Panc1 (cell line): ENCODE measurements at regions not wholly inside any gene's neighbourhood (a gene's known extent, or its start where the extent isn't known, plus 50 kb on each side); places are given as distances from the start of the nearest gene placed in this dataset.

Experiments
- ATAC-seq: fragments of 200-7000 bp; cut with Tn5 transposase; 2 replicates; pipeline ENCODE4 v1.9.1; 2020; ENCODE audit warnings: mild to moderate bottlenecking, moderate library complexity
- BruUV-seq: library from RNA; stranded (reverse); fragments of 400-500 nt; replicated peaks from 2 replicates; lab custom pipeline; 2021; lab: Mats Ljungman, UMichigan
- CTCF ChIA-PET: fragments of 300-600 bp; sonication (Branson Sonifier 250); formaldehyde crosslinking; loops from one replicate; lab custom pipeline; 2022; ENCODE audit warnings: antibody characterized with exemption; lab: Charles Lee
- POLR2A ChIA-PET: fragments of 300-600 bp; sonication (Branson Sonifier 250); formaldehyde crosslinking; loops from one replicate; lab custom pipeline; 2022; ENCODE audit warnings: antibody characterized with exemption; lab: Charles Lee
- DNase-seq: peaks from one replicate; pipeline ENCODE4 v3.0.0-alpha.2; 2010; ENCODE audit warnings: low read depth, low spot score
- H3K27ac ChIP-seq: 2 replicates; pipeline ENCODE4 v1.5.1; 2011; ENCODE audit warnings: mild to moderate bottlenecking, low read length, inconsistent platforms
- H3K27me3 ChIP-seq: fragments of 200-500 bp; sonication (Bioruptor generic); 2 replicates; pipeline ENCODE4 v1.6.0; 2014; ENCODE audit warnings: low read length, inconsistent platforms; ENCODE audit not compliant: control insufficient read depth, insufficient read depth
- H3K36me3 ChIP-seq: fragments of 200-500 bp; sonication (Bioruptor generic); 2 replicates; pipeline ENCODE4 v1.5.1; 2014; ENCODE audit warnings: inconsistent platforms, mild to moderate bottlenecking, low read length, moderate library complexity; ENCODE audit not compliant: control insufficient read depth, insufficient read depth
- H3K4me1 ChIP-seq: 2 replicates; pipeline ENCODE4 v1.5.1; 2011; ENCODE audit warnings: inconsistent platforms, mild to moderate bottlenecking, low read length, moderate library complexity; ENCODE audit not compliant: control insufficient read depth, insufficient read depth
- H3K4me3 ChIP-seq, 2 experiments: 2 replicates each; pipeline ENCODE4 v1.5.1; 2011 to 2012; ENCODE audit warnings: low read depth in 2 of 2, low read length in 2 of 2, mild to moderate bottlenecking in 2 of 2, inconsistent platforms in 1 of 2, moderate library complexity in 1 of 2
- H3K9me3 ChIP-seq: fragments of 200-500 bp; sonication (Bioruptor generic); 2 replicates; pipeline ENCODE4 v1.5.1; 2014; ENCODE audit warnings: low read depth, mild to moderate bottlenecking, inconsistent platforms, low read length, moderate library complexity; ENCODE audit not compliant: control insufficient read depth, insufficient read depth
- POLR2AphosphoS5 ChIP-seq: IDR thresholded peaks from 2 replicates; pipeline ENCODE4 v1.6.1; 2012; ENCODE audit warnings: mild to moderate bottlenecking, low read depth, low read length, moderate library complexity
- SIN3A ChIP-seq: IDR thresholded peaks from 2 replicates; pipeline ENCODE4 v1.6.1; 2012; ENCODE audit warnings: low read depth, mild to moderate bottlenecking, low read length, moderate library complexity, borderline replicate concordance; ENCODE audit not compliant: insufficient read depth
- TCF7L2 ChIP-seq: IDR thresholded peaks from 2 replicates; pipeline ENCODE4 v1.6.1; 2011; ENCODE audit warnings: mild to moderate bottlenecking, low read depth, low read length, inconsistent platforms
- in situ Hi-C: cut with HindIII; loops from 2 replicates; pipeline ENCODE4 v1.10.0; 2016; ENCODE audit warnings: low sequenced_read_pairs, low pct_unique_long_range_greater_than_20kb
- intact Hi-C: fragments of 100-400 bp; cut with micrococcal nuclease; formaldehyde crosslinking; loops from one replicate; pipeline ENCODE4 v1.10.0; 2022; ENCODE audit not compliant: unreplicated experiment
- TF ChIP-seq, protein P1 (sequence below), 2 experiments: IDR thresholded peaks; 2 replicates each; pipeline ENCODE4 v1.6.1; 2011 to 2012; ENCODE audit warnings: low read depth in 2 of 2, control low read depth in 1 of 2, low read length in 1 of 2, mild to moderate bottlenecking in 1 of 2, moderate library complexity in 1 of 2; ENCODE audit not compliant: insufficient read depth in 1 of 2
- TF ChIP-seq, protein P2 (sequence below): fragments of 450-650 bp; IDR thresholded peaks from 2 replicates; pipeline ENCODE4 v1.5.1; 2017; ENCODE audit warnings: mild to moderate bottlenecking

- Histone ChIP-seq H3K36me3 (no peaks in the 10 kb centered on the region), H3K4me3 (no peak overlapping the region), H3K4me1 (no peaks in the 10 kb centered on the region), H3K27ac (no peak overlapping the region), H3K27me3 (no peaks in the 10 kb centered on the region), H3K9me3 (no peaks in the 10 kb centered on the region)
- in situ Hi-C loops (no loop called here), intact Hi-C loops (no loop called here)
- CTCF ChIA-PET: no interaction called here
- POLR2A ChIA-PET: no interaction called here
- no peak for ATAC-seq
- TF ChIP-seq SIN3A: no peak
- TF ChIP-seq POLR2AphosphoS5: no peak
- TF ChIP-seq, protein P1, sequence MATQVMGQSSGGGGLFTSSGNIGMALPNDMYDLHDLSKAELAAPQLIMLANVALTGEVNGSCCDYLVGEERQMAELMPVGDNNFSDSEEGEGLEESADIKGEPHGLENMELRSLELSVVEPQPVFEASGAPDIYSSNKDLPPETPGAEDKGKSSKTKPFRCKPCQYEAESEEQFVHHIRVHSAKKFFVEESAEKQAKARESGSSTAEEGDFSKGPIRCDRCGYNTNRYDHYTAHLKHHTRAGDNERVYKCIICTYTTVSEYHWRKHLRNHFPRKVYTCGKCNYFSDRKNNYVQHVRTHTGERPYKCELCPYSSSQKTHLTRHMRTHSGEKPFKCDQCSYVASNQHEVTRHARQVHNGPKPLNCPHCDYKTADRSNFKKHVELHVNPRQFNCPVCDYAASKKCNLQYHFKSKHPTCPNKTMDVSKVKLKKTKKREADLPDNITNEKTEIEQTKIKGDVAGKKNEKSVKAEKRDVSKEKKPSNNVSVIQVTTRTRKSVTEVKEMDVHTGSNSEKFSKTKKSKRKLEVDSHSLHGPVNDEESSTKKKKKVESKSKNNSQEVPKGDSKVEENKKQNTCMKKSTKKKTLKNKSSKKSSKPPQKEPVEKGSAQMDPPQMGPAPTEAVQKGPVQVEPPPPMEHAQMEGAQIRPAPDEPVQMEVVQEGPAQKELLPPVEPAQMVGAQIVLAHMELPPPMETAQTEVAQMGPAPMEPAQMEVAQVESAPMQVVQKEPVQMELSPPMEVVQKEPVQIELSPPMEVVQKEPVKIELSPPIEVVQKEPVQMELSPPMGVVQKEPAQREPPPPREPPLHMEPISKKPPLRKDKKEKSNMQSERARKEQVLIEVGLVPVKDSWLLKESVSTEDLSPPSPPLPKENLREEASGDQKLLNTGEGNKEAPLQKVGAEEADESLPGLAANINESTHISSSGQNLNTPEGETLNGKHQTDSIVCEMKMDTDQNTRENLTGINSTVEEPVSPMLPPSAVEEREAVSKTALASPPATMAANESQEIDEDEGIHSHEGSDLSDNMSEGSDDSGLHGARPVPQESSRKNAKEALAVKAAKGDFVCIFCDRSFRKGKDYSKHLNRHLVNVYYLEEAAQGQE (IDR thresholded peaks at IDR 0.05; ENCODE audit: insufficient read depth in 1 of 2, low read depth in 2 of 2, low read length in 1 of 2): no peak
- no peak for TF ChIP-seq TCF7L2
- TF ChIP-seq, protein P2, sequence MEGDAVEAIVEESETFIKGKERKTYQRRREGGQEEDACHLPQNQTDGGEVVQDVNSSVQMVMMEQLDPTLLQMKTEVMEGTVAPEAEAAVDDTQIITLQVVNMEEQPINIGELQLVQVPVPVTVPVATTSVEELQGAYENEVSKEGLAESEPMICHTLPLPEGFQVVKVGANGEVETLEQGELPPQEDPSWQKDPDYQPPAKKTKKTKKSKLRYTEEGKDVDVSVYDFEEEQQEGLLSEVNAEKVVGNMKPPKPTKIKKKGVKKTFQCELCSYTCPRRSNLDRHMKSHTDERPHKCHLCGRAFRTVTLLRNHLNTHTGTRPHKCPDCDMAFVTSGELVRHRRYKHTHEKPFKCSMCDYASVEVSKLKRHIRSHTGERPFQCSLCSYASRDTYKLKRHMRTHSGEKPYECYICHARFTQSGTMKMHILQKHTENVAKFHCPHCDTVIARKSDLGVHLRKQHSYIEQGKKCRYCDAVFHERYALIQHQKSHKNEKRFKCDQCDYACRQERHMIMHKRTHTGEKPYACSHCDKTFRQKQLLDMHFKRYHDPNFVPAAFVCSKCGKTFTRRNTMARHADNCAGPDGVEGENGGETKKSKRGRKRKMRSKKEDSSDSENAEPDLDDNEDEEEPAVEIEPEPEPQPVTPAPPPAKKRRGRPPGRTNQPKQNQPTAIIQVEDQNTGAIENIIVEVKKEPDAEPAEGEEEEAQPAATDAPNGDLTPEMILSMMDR: no peak
- no TSS peak for BruUV-seq
- no peak for DNase-seq
Measured at GRCh38 chr5:74285675-74286280, 354.8 kb downstream of the ENC1 start.

DNA sequence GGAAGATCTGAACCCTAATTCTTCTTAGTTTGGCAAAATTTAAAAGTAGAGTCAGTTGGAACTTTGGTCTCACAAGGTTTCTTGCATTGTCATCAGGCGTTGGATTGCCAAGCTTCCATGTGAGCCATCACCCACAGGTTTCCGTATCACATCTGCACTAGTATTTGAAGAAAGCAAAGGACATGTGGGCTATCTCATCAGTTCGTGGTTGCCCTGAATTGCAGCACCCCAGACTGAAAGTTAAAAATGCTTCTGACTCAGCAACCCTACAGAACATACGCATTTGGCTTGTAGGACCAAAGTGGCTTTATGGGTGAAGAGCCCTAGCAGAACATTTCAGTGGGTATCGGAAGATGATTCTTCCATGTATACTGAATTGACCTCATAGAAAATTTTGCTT lies 358.0 kb downstream of the ENC1 start:
- no peaks in the 10 kb centered on the region for H3K9me3 ChIP-seq
- ChIA-PET CTCF (no interaction called here), POLR2A (no interaction called here)
- BruUV-seq: no TSS peak
- H3K27ac ChIP-seq: no peak overlapping the region
- intact Hi-C loops: no loop called here
- no peaks in the 10 kb centered on the region; the same call in 1 of the 2 replicates for H3K27me3 ChIP-seq
- in situ Hi-C loops: no loop called here
- TF ChIP-seq SIN3A (no peak), TCF7L2 (no peak), POLR2AphosphoS5 (no peak)
- TF ChIP-seq, protein P1 (IDR thresholded peaks at IDR 0.05; ENCODE audit: insufficient read depth in 1 of 2, low read depth in 2 of 2, low read length in 1 of 2): no peak
- TF ChIP-seq, protein P2: no peak
- DNase-seq: no peak
- H3K4me1 ChIP-seq: no peaks in the 10 kb centered on the region
- no peak overlapping the region for H3K4me3 ChIP-seq
- ATAC-seq: no peak
- no peaks in the 10 kb centered on the region for H3K36me3 ChIP-seq
